Neural progenitor cell (in vitro differentiated cells): ENCODE measurements at regions not wholly inside any gene's neighbourhood (a gene's known extent, or its start where the extent isn't known, plus 50 kb on each side); places are given as distances from the start of the nearest gene placed in this dataset.

Experiments used
- CTCF ChIP-seq: fragments of 200-600 bp; sonication (generic); IDR thresholded peaks from 2 replicates; pipeline ENCODE4 v1.5.1; 2017; ENCODE audit warnings: antibody characterized with exemption, mild to moderate bottlenecking
- EZH2 ChIP-seq: fragments of 200-600 bp; sonication (generic); IDR thresholded peaks from 2 replicates; pipeline ENCODE4 v1.6.1; 2017; ENCODE audit warnings: antibody characterized with exemption, mild to moderate bottlenecking, moderate library complexity
- EZH2phosphoT487 ChIP-seq: fragments of 200-600 bp; sonication (generic); IDR thresholded peaks from 2 replicates; pipeline ENCODE4 v1.6.1; 2017; ENCODE audit warnings: antibody characterized with exemption

GRCh38 chr9:115966660-115967059 is 186.9 kb upstream of the PAPPA start:
- no peak for TF ChIP-seq CTCF
- no peak for TF ChIP-seq EZH2
- TF ChIP-seq EZH2phosphoT487 = no peak
